Activated naive CD4-positive, alpha-beta T cell treated with anti-CD3 and anti-CD28 coated beads, Interleukin-2, amount 50 U/mL, for 24 hours (primary cell): ENCODE measurements at regions not wholly inside any gene's neighbourhood (a gene's known extent, or its start where the extent isn't known, plus 50 kb on each side); places are given as distances from the start of the nearest gene placed in this dataset.

Source experiments
- H3K27ac Mint-ChIP-seq: one replicate; pipeline ENCODE4 v1.8.0; 2021; ENCODE audit warnings: mild to moderate bottlenecking, mixed read lengths
- H3K27me3 Mint-ChIP-seq: one replicate; pipeline ENCODE4 v1.8.0; 2021; ENCODE audit warnings: mixed read lengths
- H3K36me3 Mint-ChIP-seq: one replicate; pipeline ENCODE4 v1.8.0; 2021; ENCODE audit warnings: mixed read lengths
- H3K4me1 Mint-ChIP-seq: one replicate; pipeline ENCODE4 v1.8.0; 2021; ENCODE audit warnings: mixed read lengths
- H3K4me3 Mint-ChIP-seq: one replicate; pipeline ENCODE4 v1.8.0; 2021; ENCODE audit warnings: mild to moderate bottlenecking, mixed read lengths
- H3K9me3 Mint-ChIP-seq: one replicate; pipeline ENCODE4 v1.8.0; 2021; ENCODE audit warnings: mixed read lengths

DNA sequence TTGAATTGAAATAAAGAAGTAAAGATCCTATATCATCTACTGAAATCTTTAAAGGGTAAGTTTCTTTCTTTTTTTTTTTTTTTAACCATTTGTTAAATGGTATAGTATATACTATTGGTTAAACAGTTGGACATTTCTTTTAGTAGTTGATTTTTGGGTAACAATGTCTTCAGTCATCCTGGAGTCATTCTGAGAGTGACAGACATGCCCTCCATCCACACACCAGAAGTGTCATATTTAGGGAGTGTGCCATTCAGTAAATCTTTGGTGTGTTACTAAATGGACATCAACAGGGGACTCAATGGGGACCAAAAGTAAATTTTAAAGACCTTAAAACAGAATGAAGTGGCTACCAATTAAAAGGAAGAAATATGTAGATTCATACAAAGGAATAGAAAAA is 50.8 kb upstream of the SLC39A10 start:
- no peak overlapping the region for H3K27ac Mint-ChIP-seq
- no peaks in the 10 kb centered on the region for H3K27me3 Mint-ChIP-seq
- H3K4me1 Mint-ChIP-seq = peaks cover 20% of the 10 kb centered on the region
- no peak overlapping the region for H3K4me3 Mint-ChIP-seq
- H3K9me3 Mint-ChIP-seq = no peaks in the 10 kb centered on the region
- H3K36me3 Mint-ChIP-seq = no peaks in the 10 kb centered on the region

DNA sequence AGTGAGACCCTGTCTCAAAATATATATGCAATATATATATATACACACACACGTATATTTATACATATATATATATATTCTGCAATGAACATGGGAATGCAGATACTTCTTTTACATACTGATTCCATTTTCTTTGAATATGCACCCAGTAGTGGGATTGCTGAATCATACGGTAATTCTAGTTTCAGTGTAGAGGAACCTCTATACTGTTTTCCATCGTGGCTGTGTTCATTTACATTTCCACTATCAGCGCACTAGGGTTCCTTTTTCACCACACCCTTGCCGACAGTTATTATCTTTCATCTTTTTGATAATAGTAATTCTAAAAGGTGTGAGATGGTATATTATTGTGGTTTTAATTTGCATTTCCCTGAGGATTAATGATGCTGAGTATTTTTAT is 52.3 kb upstream of the SLC39A10 start:
- Mint-ChIP-seq H3K27ac (no peak overlapping the region), H3K27me3 (no peaks in the 10 kb centered on the region), H3K4me3 (no peak overlapping the region), H3K9me3 (no peaks in the 10 kb centered on the region), H3K4me1 (peaks cover 20% of the 10 kb centered on the region), H3K36me3 (no peaks in the 10 kb centered on the region)

DNA sequence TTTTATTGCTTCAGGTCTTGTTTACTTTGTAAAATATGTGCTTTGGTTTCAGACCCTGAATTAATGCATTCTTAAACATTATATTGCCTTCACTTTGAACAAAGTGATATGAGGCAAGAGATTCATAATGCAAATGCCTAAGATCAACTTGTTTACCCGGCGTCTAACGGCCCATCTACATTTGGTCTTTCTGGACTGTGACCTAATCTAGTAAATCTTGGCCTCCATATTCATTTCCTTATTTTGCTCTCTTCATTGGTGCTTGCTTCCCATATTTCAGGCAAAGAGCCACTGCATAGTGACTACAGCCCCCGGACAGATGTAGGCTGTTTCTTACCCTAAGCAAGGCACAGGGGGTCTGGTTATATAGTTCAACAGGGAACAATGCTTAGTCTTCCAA is 53.0 kb upstream of the SLC39A10 start:
- H3K27ac Mint-ChIP-seq = no peak overlapping the region

DNA sequence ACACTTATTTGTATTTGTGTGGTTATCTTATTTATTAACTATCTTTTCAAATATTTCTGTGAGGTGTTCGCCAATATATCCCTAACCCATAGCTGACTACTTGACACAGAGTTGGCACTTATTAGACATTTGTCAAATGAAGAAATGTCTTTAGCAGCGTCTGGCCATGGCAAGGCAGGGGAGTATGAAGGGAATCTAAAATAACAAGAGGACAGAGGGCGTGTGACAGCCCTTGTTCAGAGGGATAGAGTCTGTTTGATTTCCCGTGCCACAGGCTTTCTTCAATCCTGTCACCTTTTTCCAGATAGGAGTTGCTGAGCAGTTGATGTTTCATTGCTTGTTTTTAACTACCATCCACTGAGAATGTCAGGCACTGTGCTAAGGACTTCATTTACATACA is 53.6 kb upstream of the SLC39A10 start:
- no peaks in the 10 kb centered on the region for H3K36me3 Mint-ChIP-seq
- peaks cover 18% of the 10 kb centered on the region for H3K4me1 Mint-ChIP-seq
- no peaks in the 10 kb centered on the region for H3K9me3 Mint-ChIP-seq
- H3K27me3 Mint-ChIP-seq = no peaks in the 10 kb centered on the region
- H3K4me3 Mint-ChIP-seq = no peak overlapping the region
- no peak overlapping the region for H3K27ac Mint-ChIP-seq

More for the DNA sequence above, 53.0 kb upstream of the SLC39A10 start:
- no peaks in the 10 kb centered on the region for H3K36me3 Mint-ChIP-seq
- H3K27me3 Mint-ChIP-seq = no peaks in the 10 kb centered on the region
- no peaks in the 10 kb centered on the region for H3K9me3 Mint-ChIP-seq
- H3K4me3 Mint-ChIP-seq = no peak overlapping the region
- H3K4me1 Mint-ChIP-seq = peaks cover 18% of the 10 kb centered on the region

DNA sequence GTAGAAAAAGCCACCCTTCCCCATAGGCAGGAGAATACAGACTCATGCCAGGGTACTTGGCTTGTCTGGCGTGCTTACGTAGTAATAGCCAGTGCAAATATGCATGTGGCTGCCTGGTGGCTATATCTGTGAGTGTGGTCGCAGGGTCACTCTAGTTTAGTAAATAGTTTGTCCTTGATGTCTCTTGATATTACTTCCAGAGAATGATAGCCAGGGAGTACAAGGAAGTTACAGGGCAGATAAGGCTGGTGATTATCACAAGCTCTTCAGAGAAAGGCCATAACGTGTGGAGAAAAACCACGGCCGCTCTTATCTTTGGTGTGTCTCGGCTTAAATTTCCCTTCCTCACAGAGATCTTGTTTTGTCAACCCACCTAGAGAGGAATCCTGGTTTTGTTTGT is 54.3 kb upstream of the SLC39A10 start:
- Mint-ChIP-seq H3K27me3 (no peaks in the 10 kb centered on the region), H3K36me3 (no peaks in the 10 kb centered on the region), H3K9me3 (no peaks in the 10 kb centered on the region), H3K4me3 (no peak overlapping the region), H3K27ac (no peak overlapping the region), H3K4me1 (peaks cover 18% of the 10 kb centered on the region)

DNA sequence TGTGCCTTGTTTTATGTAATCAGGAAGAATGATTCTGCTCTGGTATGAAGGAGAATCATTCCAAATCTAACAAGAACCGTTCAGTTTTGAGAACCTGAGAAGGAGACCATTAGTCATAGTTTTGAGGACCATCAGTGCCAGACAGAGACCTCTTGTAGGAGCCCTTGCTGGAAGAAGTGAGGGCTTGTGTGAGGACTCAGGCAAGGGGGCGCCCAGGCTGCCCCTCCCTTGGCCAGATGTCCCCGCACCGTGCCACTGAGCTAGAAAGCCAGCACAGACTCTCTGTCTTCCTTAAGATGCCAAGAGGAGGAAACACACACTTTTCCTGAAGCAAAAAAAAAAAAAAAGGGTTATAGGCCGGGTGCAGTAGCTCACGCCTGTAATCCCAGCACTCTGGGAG is 55.7 kb upstream of the SLC39A10 start:
- Mint-ChIP-seq H3K27ac (no peak overlapping the region), H3K27me3 (no peaks in the 10 kb centered on the region), H3K4me3 (no peak overlapping the region), H3K9me3 (no peaks in the 10 kb centered on the region), H3K36me3 (peaks cover 2% of the 10 kb centered on the region), H3K4me1 (peaks cover 18% of the 10 kb centered on the region)

DNA sequence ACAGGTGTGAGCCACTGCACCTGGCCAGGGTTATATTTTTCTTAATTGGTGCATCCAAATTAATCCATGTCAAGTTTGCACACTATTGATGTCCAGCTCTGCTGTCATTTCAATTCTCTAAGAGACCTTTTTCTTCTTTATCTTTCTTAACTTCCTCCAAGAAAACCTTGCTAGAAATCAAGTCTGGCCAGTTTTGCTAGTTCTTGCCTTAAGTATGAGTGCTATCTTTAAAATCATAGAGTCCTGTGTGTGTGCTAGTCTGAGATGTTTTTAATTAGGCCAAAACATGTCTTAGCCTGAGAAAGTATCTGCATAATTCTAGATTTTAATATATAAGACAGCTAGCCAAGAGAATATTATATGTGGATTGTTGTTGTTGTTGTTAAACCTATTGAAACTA is 56.2 kb upstream of the SLC39A10 start:
- H3K4me3 Mint-ChIP-seq = no peak overlapping the region
- H3K4me1 Mint-ChIP-seq = peaks cover 17% of the 10 kb centered on the region
- H3K27me3 Mint-ChIP-seq = no peaks in the 10 kb centered on the region
- peaks cover 1% of the 10 kb centered on the region for H3K9me3 Mint-ChIP-seq
- H3K36me3 Mint-ChIP-seq = peaks cover 2% of the 10 kb centered on the region
- H3K27ac Mint-ChIP-seq = no peak overlapping the region

DNA sequence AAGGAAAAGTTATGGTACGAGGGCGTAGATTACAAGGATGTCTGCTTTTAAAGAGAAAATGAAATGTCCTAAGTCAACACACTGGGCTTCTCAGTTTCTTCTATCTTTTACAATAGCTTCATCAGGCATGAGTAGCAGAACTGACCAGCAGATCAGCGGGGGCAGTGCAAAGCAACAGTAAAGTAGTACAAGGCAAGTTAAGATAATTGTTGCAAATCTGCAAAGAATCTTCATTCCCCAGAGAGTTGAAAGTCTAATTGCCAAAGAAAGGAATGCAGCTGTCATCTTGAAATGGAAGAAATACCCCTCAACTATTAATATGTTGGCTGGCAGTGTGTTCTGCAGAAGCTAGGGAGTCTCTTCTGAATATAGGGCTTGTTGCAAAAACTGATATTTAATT is 60.2 kb upstream of the SLC39A10 start:
- Mint-ChIP-seq H3K36me3 (peaks cover 2% of the 10 kb centered on the region), H3K4me1 (peaks cover 26% of the 10 kb centered on the region), H3K4me3 (no peak overlapping the region), H3K27me3 (no peaks in the 10 kb centered on the region), H3K9me3 (peaks cover 7% of the 10 kb centered on the region), H3K27ac (no peak overlapping the region)

DNA sequence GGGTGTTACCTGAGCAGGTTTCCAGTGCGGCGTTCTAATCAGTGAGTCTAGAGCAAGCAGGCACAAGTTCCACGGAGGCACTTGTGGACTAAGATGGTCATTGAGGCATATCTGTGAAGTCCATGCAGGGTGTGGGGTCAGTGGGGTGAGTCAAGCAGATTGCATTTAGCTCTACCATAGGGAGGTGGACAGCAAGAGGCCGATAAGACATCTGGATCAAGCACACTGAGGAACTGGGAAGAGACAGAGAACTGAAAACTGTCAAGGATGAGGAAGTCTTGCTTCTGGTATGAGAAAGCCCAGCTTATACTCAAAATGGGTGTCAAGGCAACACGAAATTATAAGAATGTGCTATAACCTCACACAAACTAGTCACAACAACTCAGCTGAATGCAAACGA is 61.2 kb upstream of the SLC39A10 start:
- Mint-ChIP-seq H3K27me3 (no peaks in the 10 kb centered on the region), H3K36me3 (peaks cover 2% of the 10 kb centered on the region), H3K4me1 (peaks cover 22% of the 10 kb centered on the region)

DNA sequence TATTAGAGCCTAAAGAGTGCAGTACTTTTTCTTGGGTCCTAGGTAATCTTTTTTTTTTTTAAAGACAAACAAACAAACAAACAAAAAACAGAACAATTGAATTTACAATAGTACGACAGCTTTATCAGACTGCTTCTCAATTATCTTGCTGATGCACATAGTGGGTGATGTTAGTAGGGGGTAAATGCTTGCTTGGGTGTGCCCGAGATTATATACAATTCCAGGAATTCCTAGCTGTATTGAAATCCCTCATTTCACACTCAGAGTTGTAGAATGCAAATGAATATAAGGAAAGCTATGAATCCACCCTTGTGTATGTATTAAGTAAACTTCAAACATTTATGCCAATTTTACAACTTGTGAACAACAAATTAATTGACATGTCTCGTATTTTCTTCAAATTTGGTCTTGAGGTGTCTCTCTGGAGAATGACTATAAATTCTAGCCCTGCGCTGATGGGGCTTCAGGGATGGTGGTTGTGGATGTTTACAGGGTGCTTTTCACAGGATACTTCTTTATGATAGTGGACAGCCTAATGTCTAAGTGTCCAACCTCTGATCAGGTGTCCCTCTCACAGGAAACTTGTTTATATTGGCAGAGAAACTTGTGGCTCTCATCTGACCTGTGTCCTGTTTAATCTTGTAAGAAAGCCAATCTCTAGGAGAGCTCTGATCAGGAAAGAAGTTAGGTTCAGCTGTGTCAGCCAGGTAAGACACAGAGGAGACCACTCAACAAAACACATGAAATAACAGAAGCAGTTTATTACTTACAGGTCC is 61.9 kb upstream of the SLC39A10 start:
- peaks cover 2% of the 10 kb centered on the region for H3K36me3 Mint-ChIP-seq
- peaks cover 7% of the 10 kb centered on the region for H3K9me3 Mint-ChIP-seq
- no peaks in the 10 kb centered on the region for H3K27me3 Mint-ChIP-seq
- peak overlapping the region; percentile 17 for H3K27ac Mint-ChIP-seq
- peaks cover 26% of the 10 kb centered on the region for H3K4me1 Mint-ChIP-seq
- H3K4me3 Mint-ChIP-seq = no peak overlapping the region

More for the DNA sequence above, 61.2 kb upstream of the SLC39A10 start:
- peaks cover 7% of the 10 kb centered on the region for H3K9me3 Mint-ChIP-seq
- no peak overlapping the region for H3K27ac Mint-ChIP-seq
- H3K4me3 Mint-ChIP-seq = no peak overlapping the region

DNA sequence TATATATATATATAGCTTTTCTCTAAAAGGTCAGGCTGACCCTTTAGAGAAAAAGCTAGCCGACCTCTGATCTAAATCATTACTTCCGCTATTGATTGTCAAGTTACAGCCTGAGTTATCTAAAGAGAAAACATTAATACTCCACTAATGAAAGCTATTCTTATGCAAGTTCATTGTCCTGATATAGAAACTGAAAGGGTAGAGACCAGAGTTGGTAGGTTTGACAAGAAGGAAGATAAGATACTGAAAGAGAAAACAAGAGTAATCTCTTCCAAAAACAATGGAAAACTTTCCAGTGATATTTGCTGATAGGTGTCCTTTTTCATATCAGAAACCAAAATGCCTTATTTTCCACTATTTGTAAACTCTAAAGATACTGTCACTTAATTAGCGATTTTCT is 62.8 kb upstream of the SLC39A10 start:
- H3K27ac Mint-ChIP-seq = no peak overlapping the region
- peaks cover 2% of the 10 kb centered on the region for H3K36me3 Mint-ChIP-seq
- H3K27me3 Mint-ChIP-seq = no peaks in the 10 kb centered on the region
- H3K4me3 Mint-ChIP-seq = no peak overlapping the region
- H3K9me3 Mint-ChIP-seq = peaks cover 7% of the 10 kb centered on the region
- H3K4me1 Mint-ChIP-seq = peaks cover 31% of the 10 kb centered on the region

DNA sequence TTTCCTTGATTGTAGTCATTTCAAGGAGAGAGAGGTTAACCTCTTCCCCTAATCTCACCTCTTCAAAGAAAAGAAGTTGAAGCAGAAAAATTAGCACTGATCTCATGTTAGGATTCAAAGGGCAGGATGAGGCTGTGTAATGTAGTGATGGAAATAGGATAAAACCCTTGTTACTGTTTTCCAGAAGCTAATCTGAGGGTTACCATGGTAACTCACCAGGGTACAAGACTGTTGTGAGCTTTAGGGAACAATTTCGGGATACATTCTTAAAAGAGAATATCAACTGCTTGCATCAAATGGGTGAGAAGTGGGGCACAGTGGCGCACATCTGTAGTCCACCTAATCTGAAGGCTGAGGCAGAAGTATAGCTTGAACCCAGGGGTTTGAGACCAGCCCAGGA is 64.9 kb upstream of the SLC39A10 start:
- Mint-ChIP-seq H3K27ac (no peak overlapping the region), H3K4me1 (peaks cover 31% of the 10 kb centered on the region), H3K36me3 (no peaks in the 10 kb centered on the region), H3K27me3 (no peaks in the 10 kb centered on the region), H3K4me3 (no peak overlapping the region), H3K9me3 (peaks cover 7% of the 10 kb centered on the region)

DNA sequence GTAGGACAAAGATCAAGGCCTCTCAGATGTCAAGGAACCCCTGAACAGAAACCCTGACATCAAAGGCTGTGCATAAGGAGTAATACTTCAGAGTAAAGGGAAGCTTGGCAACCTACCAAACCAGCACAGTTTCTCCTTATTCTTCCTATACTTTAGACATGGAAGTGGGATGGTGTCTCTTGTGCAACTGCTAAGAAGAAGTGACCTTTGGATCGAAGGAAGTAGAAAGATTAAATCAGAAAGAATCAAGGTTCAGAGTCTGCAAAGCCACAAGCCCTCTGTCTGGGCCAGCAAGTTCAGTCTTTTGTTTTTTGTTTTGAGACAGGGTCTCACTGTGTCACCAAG is 66.2 kb upstream of the SLC39A10 start:
- no peak overlapping the region for H3K4me3 Mint-ChIP-seq
- no peaks in the 10 kb centered on the region for H3K36me3 Mint-ChIP-seq
- H3K27ac Mint-ChIP-seq = no peak overlapping the region
- H3K4me1 Mint-ChIP-seq = peaks cover 34% of the 10 kb centered on the region
- H3K27me3 Mint-ChIP-seq = no peaks in the 10 kb centered on the region
- peaks cover 7% of the 10 kb centered on the region for H3K9me3 Mint-ChIP-seq

DNA sequence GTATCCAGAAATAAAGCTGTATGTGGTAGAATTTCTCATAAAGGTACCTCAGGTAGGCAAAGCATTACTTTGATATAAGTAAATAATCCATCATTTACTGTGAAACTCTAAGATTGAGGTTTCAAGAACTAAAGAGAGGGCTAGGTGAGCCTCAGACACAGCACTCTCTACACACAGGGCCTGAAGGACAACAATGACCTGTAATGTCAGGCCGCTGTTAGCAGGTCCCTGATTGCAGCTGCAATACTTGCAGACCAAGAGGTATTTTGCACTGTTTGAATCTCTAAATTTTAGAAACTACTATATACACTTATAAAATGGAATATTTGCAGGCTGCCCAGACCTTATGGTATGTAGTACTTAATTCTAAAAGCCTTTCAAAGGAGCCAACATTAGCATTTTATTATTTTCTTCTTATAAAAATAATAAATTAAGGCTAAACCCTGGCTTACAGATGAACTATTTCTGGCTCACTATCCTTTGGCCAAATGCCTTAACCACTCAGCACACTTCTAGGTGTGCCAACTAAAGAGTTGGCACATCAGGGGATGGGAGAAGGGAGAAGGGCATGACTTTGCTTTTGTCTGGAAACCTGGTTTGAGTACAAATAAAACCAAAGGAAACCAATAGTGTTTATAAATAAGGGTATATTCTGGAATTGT is 66.7 kb upstream of the SLC39A10 start:
- Mint-ChIP-seq H3K27me3 (no peaks in the 10 kb centered on the region), H3K27ac (no peak overlapping the region), H3K4me1 (peaks cover 34% of the 10 kb centered on the region), H3K9me3 (peaks cover 2% of the 10 kb centered on the region), H3K36me3 (no peaks in the 10 kb centered on the region), H3K4me3 (no peak overlapping the region)

DNA sequence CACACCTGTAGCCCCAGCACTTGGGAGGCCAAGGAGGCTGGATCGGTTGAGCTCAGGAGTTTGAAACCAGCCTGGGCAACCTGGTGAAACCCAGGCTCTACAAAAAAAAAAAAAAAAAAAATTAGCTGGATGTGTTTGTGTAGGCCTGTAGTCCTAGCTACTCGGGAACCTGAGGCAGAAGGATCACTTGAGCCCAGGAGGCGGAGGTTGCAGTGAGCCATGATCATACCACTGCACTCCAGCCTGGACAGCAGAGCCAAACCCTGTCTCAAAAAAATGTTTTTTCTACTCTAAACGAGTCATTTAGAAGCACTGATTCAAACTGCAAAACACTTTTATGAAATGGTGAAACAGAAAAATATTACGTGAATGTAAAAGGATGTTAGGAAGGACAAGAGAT is 69.1 kb upstream of the SLC39A10 start:
- peaks cover 20% of the 10 kb centered on the region for H3K4me1 Mint-ChIP-seq
- no peaks in the 10 kb centered on the region for H3K9me3 Mint-ChIP-seq
- no peaks in the 10 kb centered on the region for H3K36me3 Mint-ChIP-seq
- H3K4me3 Mint-ChIP-seq = no peak overlapping the region
- no peak overlapping the region for H3K27ac Mint-ChIP-seq
- no peaks in the 10 kb centered on the region for H3K27me3 Mint-ChIP-seq

DNA sequence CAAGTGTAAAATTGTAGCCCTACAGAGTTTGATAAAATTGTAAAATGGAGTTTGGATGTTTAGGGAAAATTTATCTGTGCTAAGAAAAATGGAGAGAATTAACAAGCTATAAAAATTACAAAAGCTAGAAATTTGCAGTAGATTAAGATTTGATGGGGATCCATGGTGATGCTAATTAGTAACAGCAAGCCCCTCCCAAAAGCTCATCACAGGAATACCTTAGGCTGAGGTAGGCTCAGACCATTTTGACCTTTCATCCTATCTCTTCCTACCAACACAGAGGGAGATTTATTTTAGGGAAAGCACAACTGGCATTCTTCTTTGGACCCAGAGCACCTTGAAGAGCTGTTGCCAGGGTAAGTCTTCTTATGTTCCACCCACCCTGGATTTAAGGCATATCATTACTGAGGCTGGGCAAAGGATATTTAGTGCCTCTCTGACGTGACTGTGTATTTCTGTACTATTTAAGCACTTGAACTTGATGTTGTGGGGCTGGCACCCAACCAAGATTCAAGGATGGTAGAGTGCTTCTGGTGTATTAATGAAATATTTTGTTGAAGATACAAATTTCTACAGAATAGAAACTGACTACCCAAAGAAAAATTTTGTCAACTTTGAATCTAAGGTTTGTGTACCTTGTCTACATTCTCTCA is 70.8 kb upstream of the SLC39A10 start:
- no peak overlapping the region for H3K4me3 Mint-ChIP-seq
- H3K4me1 Mint-ChIP-seq = peaks cover 18% of the 10 kb centered on the region
- no peaks in the 10 kb centered on the region for H3K9me3 Mint-ChIP-seq
- no peak overlapping the region for H3K27ac Mint-ChIP-seq
- H3K27me3 Mint-ChIP-seq = no peaks in the 10 kb centered on the region
- no peaks in the 10 kb centered on the region for H3K36me3 Mint-ChIP-seq
